H9 (cell line): ENCODE measurements at regions not wholly inside any gene's neighbourhood (a gene's known extent, or its start where the extent isn't known, plus 50 kb on each side); places are given as distances from the start of the nearest gene placed in this dataset.

Experiments used
- DNase-seq: peaks from one replicate; pipeline ENCODE4 v3.0.0-alpha.2; 2017
- H2AFZ ChIP-seq: one replicate; pipeline ENCODE4 v1.6.1; 2013; ENCODE audit warnings: mild to moderate bottlenecking, low read length, control low read depth, moderate library complexity
- H2AK5ac ChIP-seq: 2 replicates; pipeline ENCODE4 v1.6.1; 2013; ENCODE audit warnings: low read length, control low read depth, mixed read lengths; ENCODE audit not compliant: insufficient read length
- H2BK120ac ChIP-seq: one replicate; pipeline ENCODE4 v1.6.1; 2013; ENCODE audit warnings: low read depth, mild to moderate bottlenecking, low read length, control low read depth, inconsistent platforms; ENCODE audit not compliant: poor library complexity, severe bottlenecking
- H2BK12ac ChIP-seq: 2 replicates; pipeline ENCODE4 v1.6.1; 2013; ENCODE audit warnings: low read length, control low read depth, mixed read lengths, low read depth; ENCODE audit not compliant: insufficient read length
- H2BK15ac ChIP-seq: 2 replicates; pipeline ENCODE4 v1.6.1; 2013; ENCODE audit warnings: low read depth, low read length, control low read depth
- H2BK20ac ChIP-seq: one replicate; pipeline ENCODE4 v1.6.1; 2013; ENCODE audit warnings: low read depth, mild to moderate bottlenecking, low read length, control low read depth, inconsistent platforms; ENCODE audit not compliant: poor library complexity, severe bottlenecking
- H2BK5ac ChIP-seq: 2 replicates; pipeline ENCODE4 v1.6.1; 2013; ENCODE audit warnings: low read length, control low read depth, mixed read lengths; ENCODE audit not compliant: insufficient read length
- H3K14ac ChIP-seq: 2 replicates; pipeline ENCODE4 v1.6.1; 2013; ENCODE audit warnings: low read length, control low read depth; ENCODE audit not compliant: insufficient read depth
- H3K18ac ChIP-seq: 2 replicates; pipeline ENCODE4 v1.6.1; 2013; ENCODE audit warnings: low read depth, mild to moderate bottlenecking, mixed read lengths, low read length, control low read depth; ENCODE audit not compliant: insufficient read length
- H3K23ac ChIP-seq: 2 replicates; pipeline ENCODE4 v1.6.1; 2013; ENCODE audit warnings: low read length, control low read depth, mixed read lengths, low read depth; ENCODE audit not compliant: insufficient read length
- H3K23me2 ChIP-seq: 2 replicates; pipeline ENCODE4 v1.6.1; 2013; ENCODE audit warnings: low read depth, mild to moderate bottlenecking, mixed read lengths, low read length, control low read depth; ENCODE audit not compliant: insufficient read length, poor library complexity, severe bottlenecking
- H3K27ac ChIP-seq: 2 replicates; pipeline ENCODE4 v1.5.1; 2013; ENCODE audit warnings: low read length, control low read depth, mixed read lengths, low read depth; ENCODE audit not compliant: insufficient read length
- H3K27me3 ChIP-seq: 2 replicates; pipeline ENCODE4 v1.6.1; 2013; ENCODE audit warnings: low read length, control low read depth, inconsistent platforms; ENCODE audit not compliant: insufficient read depth
- H3K4ac ChIP-seq: 2 replicates; pipeline ENCODE4 v1.6.1; 2013; ENCODE audit warnings: low read depth, mild to moderate bottlenecking, control low read depth, inconsistent platforms, low read length, moderate library complexity
- H3K4me1 ChIP-seq: 2 replicates; pipeline ENCODE4 v1.6.1; 2013; ENCODE audit warnings: low read length, control low read depth, inconsistent platforms; ENCODE audit not compliant: insufficient read depth
- H3K4me2 ChIP-seq: 2 replicates; pipeline ENCODE4 v1.6.1; 2013; ENCODE audit warnings: low read length, control low read depth, mixed read lengths; ENCODE audit not compliant: insufficient read length, insufficient read depth
- H3K56ac ChIP-seq: 2 replicates; pipeline ENCODE4 v1.6.1; 2013; ENCODE audit warnings: low read depth, mild to moderate bottlenecking, mixed read lengths, low read length, control low read depth; ENCODE audit not compliant: insufficient read length
- H3K79me1 ChIP-seq: 2 replicates; pipeline ENCODE4 v1.6.1; 2013; ENCODE audit warnings: low read depth, mild to moderate bottlenecking, moderate library complexity, low read length, control low read depth, inconsistent platforms; ENCODE audit not compliant: insufficient read depth, poor library complexity, severe bottlenecking
- H3K79me2 ChIP-seq: 2 replicates; pipeline ENCODE4 v1.6.1; 2013; ENCODE audit warnings: low read length, control low read depth, inconsistent platforms; ENCODE audit not compliant: insufficient read depth
- H3K9ac ChIP-seq: 2 replicates; pipeline ENCODE4 v1.6.1; 2013; ENCODE audit warnings: low read length, control low read depth, mixed read lengths; ENCODE audit not compliant: insufficient read length; ENCODE audit errors: extremely low read depth
- H3K9me3 ChIP-seq: one replicate; pipeline ENCODE4 v1.6.1; 2013; ENCODE audit warnings: low read depth, low read length, inconsistent platforms; ENCODE audit not compliant: control insufficient read depth
- H3T11ph ChIP-seq: one replicate; pipeline ENCODE4 v1.6.1; 2013; ENCODE audit warnings: mild to moderate bottlenecking, low read length, control low read depth, inconsistent platforms
- H4K20me1 ChIP-seq: one replicate; pipeline ENCODE4 v1.6.1; 2013; ENCODE audit not compliant: control insufficient read depth, insufficient read length, insufficient read depth
- H4K5ac ChIP-seq: 2 replicates; pipeline ENCODE4 v1.6.1; 2013; ENCODE audit warnings: low read depth, mild to moderate bottlenecking, mixed read lengths, low read length, control low read depth; ENCODE audit not compliant: insufficient read length
- H4K8ac ChIP-seq: replicated peaks from 2 replicates; pipeline ENCODE4 v1.6.1; 2013; ENCODE audit warnings: low read length, control low read depth, mixed read lengths, low read depth; ENCODE audit not compliant: insufficient read length
- H4K91ac ChIP-seq: 2 replicates; pipeline ENCODE4 v1.6.1; 2013; ENCODE audit warnings: low read depth, mild to moderate bottlenecking, moderate library complexity, mixed read lengths, low read length, control low read depth; ENCODE audit not compliant: insufficient read length
- H3K27ac Mint-ChIP-seq, 3 experiments: 2 replicates in 2 of 3; 3 replicates in 1 of 3; pipeline ENCODE4 v1.8.0; 2020 to 2021; ENCODE audit warnings: mixed read lengths in 3 of 3, mild to moderate bottlenecking in 1 of 3, moderate library complexity in 1 of 3
- H3K27me3 Mint-ChIP-seq: 2 replicates; pipeline ENCODE4 v1.8.0; 2021; ENCODE audit warnings: low read depth, mild to moderate bottlenecking, moderate library complexity, mixed read lengths
- H3K36me3 Mint-ChIP-seq, 3 experiments: 2 replicates in 2 of 3; 3 replicates in 1 of 3; pipeline ENCODE4 v1.8.0; 2020 to 2021; ENCODE audit warnings: low read depth in 3 of 3, mixed read lengths in 3 of 3; ENCODE audit not compliant: insufficient read depth in 1 of 3
- H3K4me1 Mint-ChIP-seq, 2 experiments: 2 replicates each; pipeline ENCODE4 v1.8.0; 2020; ENCODE audit warnings: mixed read lengths in 2 of 2
- H3K4me3 Mint-ChIP-seq, 2 experiments: 2 replicates in 1 of 2; 3 replicates in 1 of 2; pipeline ENCODE4 v1.8.0; 2020 to 2021; ENCODE audit warnings: mild to moderate bottlenecking in 2 of 2, mixed read lengths in 2 of 2, moderate library complexity in 1 of 2
- H3K9me3 Mint-ChIP-seq, 2 experiments: 2 replicates in 1 of 2; 3 replicates in 1 of 2; pipeline ENCODE4 v1.8.0; 2020; ENCODE audit warnings: mild to moderate bottlenecking in 2 of 2, mixed read lengths in 2 of 2, moderate library complexity in 1 of 2
- CTCF ChIP-seq: fragments of 200-600 bp; sonication (generic); conservative IDR thresholded peaks from 3 replicates; pipeline ENCODE4 v1.8.0; 2021; ENCODE audit warnings: antibody characterized with exemption, mild to moderate bottlenecking
- WGBS: extraction: QIAGEN DNeasy Blood & Tissue Kit; methylation state at CpG from one replicate; pipeline ENCODE4 v1.1.7; 2013; ENCODE audit warnings: missing lambda C conversion rate, low lambda C conversion rate, mixed read lengths; ENCODE audit not compliant: insufficient read length; ENCODE audit errors: extremely low coverage; 5-methylcytosine and 5-hydroxymethylcytosine counted together

GRCh38 chrX:43586830-43587229 lies 69.3 kb upstream of the MAOA start:
- peaks cover 18 to 48% of the 10 kb centered on the region in 2 experiments for H3K9me3 Mint-ChIP-seq

More at GRCh38 chrX:43586830-43587229, 69.3 kb upstream of the MAOA start:
- no CpG with 5 or more reads among the region's 2 CpGs for WGBS
- Histone ChIP-seq H2BK15ac (no peak overlapping the region), H3K27ac (no peak overlapping the region), H3K4me2 (no peak overlapping the region), H4K8ac (no peak overlapping the region), H3K9me3 (no peaks in the 10 kb centered on the region), H3K56ac (no peak overlapping the region), H3K14ac (no peak overlapping the region), H3K18ac (no peak overlapping the region), H3K79me1 (no peaks in the 10 kb centered on the region), H3K23me2 (no peaks in the 10 kb centered on the region), H2BK5ac (no peak overlapping the region), H2BK20ac (no peak overlapping the region), H2BK120ac (no peak overlapping the region), H3K23ac (no peak overlapping the region), H2BK12ac (no peak overlapping the region), H3K79me2 (no peaks in the 10 kb centered on the region), H2AK5ac (no peak overlapping the region), H3K9ac (no peak overlapping the region), H3T11ph (no peak overlapping the region), H3K27me3 (no peaks in the 10 kb centered on the region), H4K5ac (no peak overlapping the region), H3K4me1 (no peaks in the 10 kb centered on the region), H4K91ac (no peak overlapping the region), H4K20me1 (no peaks in the 10 kb centered on the region), H2AFZ (no peak overlapping the region), H3K4ac (no peak overlapping the region)
- Mint-ChIP-seq H3K27me3 (0 out of 2 replicates have a peak, but pooled peaks cover 1% of the 10 kb centered on the region), H3K4me3 (no peak overlapping the region), H3K27ac (no peak overlapping the region), H3K36me3 (peaks cover 0 to 6% (median 0%) of the 10 kb centered on the region in 3 experiments; a peak in 3 of 7 replicates), H3K4me1 (no peaks in the 10 kb centered on the region)
- no peak for DNase-seq
- no peak for TF ChIP-seq CTCF
